ENCODE measurements at regions not wholly inside any gene's neighbourhood (a gene's known extent, or its start where the extent isn't known, plus 50 kb on each side); places are given as distances from the start of the nearest gene placed in this dataset.

GRCh38 chr13:27704681-27705080 is 83.0 kb downstream of the POLR1D start:
- H3K36me3 ChIP-seq = no peaks in the 10 kb centered on the region
- no peaks in the 10 kb centered on the region for H3K4me1 ChIP-seq
- ATAC-seq (no peak), DNase-seq (no peak)
- intact Hi-C loops (cut with DNase I) = no loop called here
- H3K27ac ChIP-seq = no peak overlapping the region
- H3K27me3 ChIP-seq = peaks cover 0 to 6% (median 0%) of the 10 kb centered on the region in 7 donors
- no peak for TF ChIP-seq CTCF (IDR thresholded peaks at IDR 0.05)
- peaks cover 0 to 44% (median 5%) of the 10 kb centered on the region in 11 donors for H3K9me3 ChIP-seq
- H3K4me3 ChIP-seq = no peak overlapping the region
- 75 to 81% methylated on average over 2 of the region's 2 CpGs for WGBS, 2 donors

GRCh38 chr13:27708325-27708724 is 84.0 kb upstream of the GSX1 start:
- DNase-seq (peak in 1 of 2 donors; percentile 5), ATAC-seq (peak in 2 of 8 donors; percentile 30 to 49)
- Histone ChIP-seq H3K36me3 (no peaks in the 10 kb centered on the region), H3K4me1 (no peaks in the 10 kb centered on the region), H3K27ac (no peak overlapping the region), H3K9me3 (peaks cover 0 to 27% (median under 1%) of the 10 kb centered on the region in 11 donors), H3K27me3 (peaks cover 0 to 4% (median 0%) of the 10 kb centered on the region in 7 donors), H3K4me3 (no peak overlapping the region)
- TF ChIP-seq CTCF (IDR thresholded peaks at IDR 0.05) = no peak
- 62 to 68% methylated on average over 9 of the region's 9 CpGs for WGBS, 2 donors
- intact Hi-C loops (cut with DNase I) = no loop called here

- DNase-seq = no peak
- peaks cover 0 to 12% (median 0%) of the 10 kb centered on the region in 11 donors for H3K9me3 ChIP-seq
- TF ChIP-seq CTCF (IDR thresholded peaks at IDR 0.05) = no peak
- no peak overlapping the region for H3K4me3 ChIP-seq
- peaks cover 0 to 8% (median 0%) of the 10 kb centered on the region in 7 donors for H3K27me3 ChIP-seq
- H3K4me1 ChIP-seq = no peaks in the 10 kb centered on the region
- 64 to 68% methylated on average over 1 of the region's 1 CpG for WGBS, 2 donors
- ATAC-seq = no peak
- H3K27ac ChIP-seq = no peak overlapping the region
- no peaks in the 10 kb centered on the region for H3K36me3 ChIP-seq
- intact Hi-C loops (cut with DNase I) = loop anchor here in 6 of 10 donors (5.0 to 10.0 kb wide), 3 partner anchors 172 to 177 kb away; no protein-coding TSS in a partner anchor
Observed at GRCh38 chr13:27709779-27710178, 82.5 kb upstream of the GSX1 start.

GRCh38 chr13:27712421-27712820 is 79.9 kb upstream of the GSX1 start:
- H3K36me3 ChIP-seq = no peaks in the 10 kb centered on the region
- no peaks in the 10 kb centered on the region for H3K4me1 ChIP-seq
- DNase-seq (peak; percentile 12 to 17), ATAC-seq (peak in 2 of 8 donors; percentile 35 to 70)
- no peaks in the 10 kb centered on the region for H3K9me3 ChIP-seq
- peaks cover 0 to 14% (median 0%) of the 10 kb centered on the region in 7 donors for H3K27me3 ChIP-seq
- H3K27ac ChIP-seq = no peak overlapping the region
- no peak overlapping the region for H3K4me3 ChIP-seq
- WGBS, 2 donors = 39 to 49% methylated on average over 2 of the region's 2 CpGs
- peak; percentile 20 to 59 (median 43) for TF ChIP-seq CTCF (IDR thresholded peaks at IDR 0.05)
- intact Hi-C loops (cut with DNase I) = loop anchor here in 8 of 10 donors (2.0 to 10.0 kb wide), 5 partner anchors 175 to 338 kb away; no protein-coding TSS in a partner anchor

Data from heart right ventricle (tissue), 16 donors.